Neural progenitor cell (in vitro differentiated cells): ENCODE measurements at regions not wholly inside any gene's neighbourhood (a gene's known extent, or its start where the extent isn't known, plus 50 kb on each side); places are given as distances from the start of the nearest gene placed in this dataset.
"Not testable (repeated sequence)": the region's sequence is repeated elsewhere in the genome, so short reads cannot be mapped to it uniquely, and the experiment has no call there.

Source experiments
- DNase-seq: peaks from one replicate; pipeline ENCODE4 v3.0.0-alpha.2; 2016; ENCODE audit warnings: low spot score
- H2AFZ ChIP-seq: fragments of 200-600 bp; sonication (generic); replicated peaks from 2 replicates; pipeline ENCODE4 v1.6.1; 2016; ENCODE audit warnings: antibody characterized with exemption
- H3F3A ChIP-seq: fragments of 200-600 bp; sonication (generic); 2 replicates; pipeline ENCODE4 v1.6.1; 2016; ENCODE audit warnings: antibody characterized with exemption, low read depth
- H3K27ac ChIP-seq: fragments of 200-600 bp; sonication (generic); 2 replicates; pipeline ENCODE4 v1.5.1; 2016; ENCODE audit warnings: mild to moderate bottlenecking
- H3K27me3 ChIP-seq: fragments of 200-600 bp; sonication (generic); 2 replicates; pipeline ENCODE4 v1.6.1; 2016; ENCODE audit warnings: mild to moderate bottlenecking, moderate library complexity
- H3K36me3 ChIP-seq: fragments of 200-600 bp; sonication (generic); 2 replicates; pipeline ENCODE4 v1.5.1; 2016
- H3K4me1 ChIP-seq: fragments of 200-600 bp; sonication (generic); 2 replicates; pipeline ENCODE4 v1.6.1; 2016; ENCODE audit warnings: mixed run types
- H3K4me2 ChIP-seq: fragments of 200-600 bp; sonication (generic); 2 replicates; pipeline ENCODE4 v1.6.1; 2016
- H3K4me3 ChIP-seq: fragments of 200-600 bp; sonication (generic); 2 replicates; pipeline ENCODE4 v1.5.1; 2016
- H3K79me2 ChIP-seq: fragments of 200-600 bp; sonication (generic); 2 replicates; pipeline ENCODE4 v1.6.1; 2016; ENCODE audit warnings: low read depth
- H3K9ac ChIP-seq: fragments of 200-600 bp; sonication (generic); 2 replicates; pipeline ENCODE4 v1.6.1; 2016
- H3K9me3 ChIP-seq: fragments of 200-600 bp; sonication (generic); 2 replicates; pipeline ENCODE4 v1.5.1; 2016; ENCODE audit warnings: low read depth
- H4K20me1 ChIP-seq: fragments of 200-600 bp; sonication (generic); 2 replicates; pipeline ENCODE4 v1.6.1; 2016; ENCODE audit warnings: low read depth
- H3K27ac Mint-ChIP-seq: 3 replicates; pipeline ENCODE4 v1.8.0; 2021; ENCODE audit warnings: mixed read lengths
- H3K27me3 Mint-ChIP-seq: 2 replicates; pipeline ENCODE4 v1.8.0; 2022; ENCODE audit warnings: low read depth, mild to moderate bottlenecking, inconsistent platforms, moderate library complexity, mixed read lengths; ENCODE audit not compliant: insufficient read depth
- H3K36me3 Mint-ChIP-seq: 3 replicates; pipeline ENCODE4 v1.8.0; 2021; ENCODE audit warnings: mixed read lengths
- H3K4me1 Mint-ChIP-seq: 3 replicates; pipeline ENCODE4 v1.8.0; 2021; ENCODE audit warnings: mixed read lengths
- H3K4me3 Mint-ChIP-seq: 3 replicates; pipeline ENCODE4 v1.8.0; 2021; ENCODE audit warnings: mild to moderate bottlenecking, moderate library complexity, mixed read lengths
- H3K9me3 Mint-ChIP-seq: 3 replicates; pipeline ENCODE4 v1.8.0; 2020; ENCODE audit warnings: mixed read lengths
- CTCF ChIP-seq: fragments of 200-600 bp; sonication (generic); IDR thresholded peaks from 2 replicates; pipeline ENCODE4 v1.5.1; 2017; ENCODE audit warnings: antibody characterized with exemption, mild to moderate bottlenecking
- EZH2 ChIP-seq: fragments of 200-600 bp; sonication (generic); IDR thresholded peaks from 2 replicates; pipeline ENCODE4 v1.6.1; 2017; ENCODE audit warnings: antibody characterized with exemption, mild to moderate bottlenecking, moderate library complexity
- EZH2phosphoT487 ChIP-seq: fragments of 200-600 bp; sonication (generic); IDR thresholded peaks from 2 replicates; pipeline ENCODE4 v1.6.1; 2017; ENCODE audit warnings: antibody characterized with exemption

- H2AFZ ChIP-seq, result no peak overlapping the region
- H3K9ac ChIP-seq, result no peak overlapping the region
- H4K20me1 ChIP-seq, result no peaks in the 10 kb centered on the region
- no peak overlapping the region for H3K4me3 ChIP-seq
- peaks cover 6% of the 10 kb centered on the region for H3K4me1 Mint-ChIP-seq
- H3K27ac ChIP-seq, result no peak overlapping the region
- H3F3A ChIP-seq, result no peaks in the 10 kb centered on the region
- no peaks in the 10 kb centered on the region for H3K4me1 ChIP-seq
- H3K27ac Mint-ChIP-seq, result no peak overlapping the region
- H3K27me3 Mint-ChIP-seq, result peaks cover 2% of the 10 kb centered on the region
- H3K27me3 ChIP-seq, result no peaks in the 10 kb centered on the region
- no peaks in the 10 kb centered on the region for H3K36me3 ChIP-seq
- H3K79me2 ChIP-seq, result no peaks in the 10 kb centered on the region
- H3K4me3 Mint-ChIP-seq, result no peak overlapping the region
- H3K9me3 Mint-ChIP-seq, result no peaks in the 10 kb centered on the region
- H3K36me3 Mint-ChIP-seq, result no peaks in the 10 kb centered on the region
- TF ChIP-seq EZH2 (no peak), EZH2phosphoT487 (no peak), CTCF (no peak)
- no peak overlapping the region for H3K4me2 ChIP-seq
- no peak for DNase-seq
- no peaks in the 10 kb centered on the region for H3K9me3 ChIP-seq
These were observed 55.6 kb upstream of the IMP4 start for GRCh38 chr2:130286983-130287655.

GRCh38 chr2:130283341-130283869 is 59.3 kb upstream of the IMP4 start:
- H2AFZ ChIP-seq, H3K36me3 ChIP-seq, DNase-seq, H3K4me2 ChIP-seq, H3K9me3 ChIP-seq, H3K36me3 Mint-ChIP-seq, H3K4me3 ChIP-seq, H3K27ac Mint-ChIP-seq, H3K27ac ChIP-seq, H3K4me1 ChIP-seq, H3K79me2 ChIP-seq, H3K9ac ChIP-seq, H3F3A ChIP-seq, H3K9me3 Mint-ChIP-seq, H4K20me1 ChIP-seq, H3K27me3 Mint-ChIP-seq, H3K27me3 ChIP-seq, H3K4me3 Mint-ChIP-seq, H3K4me1 Mint-ChIP-seq: not testable (repeated sequence)

- H3K4me3 ChIP-seq, DNase-seq, H3K27me3 ChIP-seq, H3K9ac ChIP-seq, H3K4me2 ChIP-seq, H3K27ac Mint-ChIP-seq, H3K27ac ChIP-seq, H3K9me3 Mint-ChIP-seq, H3F3A ChIP-seq, H4K20me1 ChIP-seq, H3K4me1 ChIP-seq, H3K9me3 ChIP-seq, H3K4me3 Mint-ChIP-seq, H3K36me3 Mint-ChIP-seq, H2AFZ ChIP-seq, H3K36me3 ChIP-seq, H3K79me2 ChIP-seq, H3K27me3 Mint-ChIP-seq, H3K4me1 Mint-ChIP-seq: not testable (repeated sequence)
These were observed 63.1 kb upstream of the IMP4 start for GRCh38 chr2:130279551-130279950.

- H3K79me2 ChIP-seq, H3K9me3 ChIP-seq, H4K20me1 ChIP-seq, H3K4me2 ChIP-seq, H3K4me1 Mint-ChIP-seq, H2AFZ ChIP-seq, H3K4me1 ChIP-seq, H3F3A ChIP-seq, H3K36me3 ChIP-seq, H3K4me3 ChIP-seq, H3K27me3 Mint-ChIP-seq, H3K27ac ChIP-seq, H3K4me3 Mint-ChIP-seq, H3K27me3 ChIP-seq, H3K9me3 Mint-ChIP-seq, DNase-seq, H3K36me3 Mint-ChIP-seq, H3K27ac Mint-ChIP-seq, H3K9ac ChIP-seq: not testable (repeated sequence)
These were observed 70.1 kb upstream of the TUBA3E start for GRCh38 chr2:130268333-130268732.

- H3K9me3 ChIP-seq, H3K4me3 ChIP-seq, H3K4me2 ChIP-seq, H3K36me3 Mint-ChIP-seq, H3F3A ChIP-seq, H3K4me1 Mint-ChIP-seq, H4K20me1 ChIP-seq, H3K27me3 Mint-ChIP-seq, H3K36me3 ChIP-seq, H3K79me2 ChIP-seq, H3K4me1 ChIP-seq, H3K27ac Mint-ChIP-seq, H3K4me3 Mint-ChIP-seq, H3K9ac ChIP-seq, H3K9me3 Mint-ChIP-seq, DNase-seq, H3K27me3 ChIP-seq, H3K27ac ChIP-seq, H2AFZ ChIP-seq: not testable (repeated sequence)
These were observed 69.3 kb upstream of the TUBA3E start for GRCh38 chr2:130267572-130267971.

- not testable (repeated sequence) for H3F3A ChIP-seq, H2AFZ ChIP-seq, H3K27me3 ChIP-seq, H4K20me1 ChIP-seq, H3K4me1 Mint-ChIP-seq, H3K4me3 ChIP-seq, H3K27ac ChIP-seq, H3K79me2 ChIP-seq, H3K4me3 Mint-ChIP-seq, H3K27me3 Mint-ChIP-seq, H3K4me1 ChIP-seq, H3K4me2 ChIP-seq, H3K9ac ChIP-seq, H3K36me3 ChIP-seq, DNase-seq, H3K9me3 Mint-ChIP-seq, H3K36me3 Mint-ChIP-seq, H3K9me3 ChIP-seq
- peak overlapping the region; percentile 25 for H3K27ac Mint-ChIP-seq
These were observed 68.6 kb upstream of the TUBA3E start for GRCh38 chr2:130266836-130267235.

GRCh38 chr2:130265570-130266247 is 67.5 kb upstream of the TUBA3E start:
- not testable (repeated sequence) for H3K4me3 ChIP-seq, H3K9me3 Mint-ChIP-seq, H3K27me3 ChIP-seq, H3K4me2 ChIP-seq, H3K27me3 Mint-ChIP-seq, H3K4me1 Mint-ChIP-seq, DNase-seq, H3K4me1 ChIP-seq, H3K9ac ChIP-seq, H3K4me3 Mint-ChIP-seq, H4K20me1 ChIP-seq, H3K9me3 ChIP-seq, H3K79me2 ChIP-seq, H3K27ac ChIP-seq, H3K27ac Mint-ChIP-seq, H2AFZ ChIP-seq, H3K36me3 Mint-ChIP-seq, H3K36me3 ChIP-seq, H3F3A ChIP-seq
